ENCODE measurements at regions not wholly inside any gene's neighbourhood (a gene's known extent, or its start where the extent isn't known, plus 50 kb on each side); places are given as distances from the start of the nearest gene placed in this dataset.

DNA sequence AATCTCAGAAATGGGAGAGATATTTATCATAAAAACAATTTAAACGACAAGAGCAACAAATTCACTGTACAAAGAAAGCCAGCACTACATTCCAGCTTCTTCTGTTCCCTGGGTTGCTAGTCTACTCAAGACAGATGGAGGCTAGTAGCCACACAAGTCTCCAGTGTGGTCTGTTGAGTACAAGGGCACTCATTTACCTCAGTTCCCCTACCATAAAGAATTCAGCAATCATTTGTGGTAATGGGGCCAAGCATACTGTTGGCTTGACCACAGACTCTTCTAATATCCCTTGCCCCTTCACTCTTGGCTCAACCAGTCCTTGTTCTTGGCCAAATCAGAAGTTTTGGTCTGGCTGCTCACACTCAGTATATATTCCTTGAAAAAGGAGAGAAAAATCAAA is 212.3 kb downstream of the COX18 start:
- Histone ChIP-seq H3K36me3 (ENCODE audit: control insufficient read depth, insufficient read depth, low read length) (no peaks in the 10 kb centered on the region), H3K4me3 (no peak overlapping the region), H3K9ac (ENCODE audit: insufficient read depth in 1 of 2, low read depth in 2 of 2, low read length in 2 of 2) (no peak overlapping the region), H3K9me1 (ENCODE audit: control insufficient read depth, insufficient read depth, low read length) (no peaks in the 10 kb centered on the region), H4K20me1 (replicated peaks; ENCODE audit: control insufficient read depth, insufficient read depth, low read length) (no peaks in the 10 kb centered on the region), H3K27ac (ENCODE audit: extremely low read depth, low read depth, low read length) (no peak overlapping the region), H3K4me2 (ENCODE audit: insufficient read depth, low read length) (no peak overlapping the region), H3K27me3 (ENCODE audit: control insufficient read depth in 2 of 2, insufficient read depth in 2 of 2, low read length in 2 of 2) (no peaks in the 10 kb centered on the region), H2AFZ (ENCODE audit: low read depth, low read length) (no peak overlapping the region), H3K9me3 (replicated peaks; ENCODE audit: control insufficient read depth, insufficient read depth, low read depth, low read length) (no peaks in the 10 kb centered on the region), H3K79me2 (ENCODE audit: control insufficient read depth, insufficient read depth, low read length) (no peaks in the 10 kb centered on the region), H3K4me1 (replicated peaks in 1 of 2; ENCODE audit: control insufficient read depth in 2 of 2, insufficient read depth in 2 of 2, low read length in 2 of 2) (no peaks in the 10 kb centered on the region)
- ChIA-PET CTCF (ENCODE audit: low intra/inter-chr PET ratio) (no interaction called here), POLR2A (no interaction called here)
- in situ Hi-C loops (cut with MboI) (no loop called here), intact Hi-C loops (cut with micrococcal nuclease) (no loop called here)
- no TSS peak for BruUV-seq (replicated peaks)
- 0% methylated on average over 1 of the region's 1 CpG for WGBS (ENCODE audit: insufficient coverage, low coverage, missing lambda C conversion rate)
- no peak for FAIRE-seq
- no peak for ATAC-seq
- DNase-seq (ENCODE audit: extremely low read depth in 1 of 4, low spot score in 3 of 4): no peak
- TF ChIP-seq E2F3 (CRISPR knock-in tag; IDR thresholded peaks at IDR 0.05): no peak
- TF ChIP-seq POLR2A (conservative IDR thresholded peaks at IDR 0.05): no peak
- TF ChIP-seq CEBPG (CRISPR knock-in tag; IDR thresholded peaks at IDR 0.05): no peak
- TF ChIP-seq CEBPG (tag; conservative IDR thresholded peaks at IDR 0.05 in 1 of 2, IDR thresholded peaks at IDR 0.05 in 1 of 2): no peak
- TF ChIP-seq ZNF431 (CRISPR knock-in tag; IDR thresholded peaks at IDR 0.05): no peak
- TF ChIP-seq SRSF9 (IDR thresholded peaks at IDR 0.05; ENCODE audit: borderline replicate concordance, low read depth, low read length): no peak
- no peak for TF ChIP-seq ZNF384 (IDR thresholded peaks at IDR 0.05; ENCODE audit: low read depth, low read length)
- no peak for TF ChIP-seq LCOR (CRISPR knock-in tag; IDR thresholded peaks at IDR 0.05)
- TF ChIP-seq SMARCE1 (IDR thresholded peaks at IDR 0.05): no peak
- TF ChIP-seq, protein P1, sequence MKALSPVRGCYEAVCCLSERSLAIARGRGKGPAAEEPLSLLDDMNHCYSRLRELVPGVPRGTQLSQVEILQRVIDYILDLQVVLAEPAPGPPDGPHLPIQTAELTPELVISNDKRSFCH (CRISPR knock-in tag; IDR thresholded peaks at IDR 0.05): no peak
- TF ChIP-seq, protein P1 (tag; IDR thresholded peaks at IDR 0.05): no peak
- no peak for TF ChIP-seq NUFIP1 (IDR thresholded peaks at IDR 0.05; ENCODE audit: partially characterized antibody)
- TF ChIP-seq ZNF12 (CRISPR knock-in tag; IDR thresholded peaks at IDR 0.05): no peak
- no peak for TF ChIP-seq ZNF316 (IDR thresholded peaks at IDR 0.05)
- TF ChIP-seq IFI16 (CRISPR knock-in tag; IDR thresholded peaks at IDR 0.05): no peak
- TF ChIP-seq ZNF324 (CRISPR knock-in tag; IDR thresholded peaks at IDR 0.05): no peak
- TF ChIP-seq, protein P2, sequence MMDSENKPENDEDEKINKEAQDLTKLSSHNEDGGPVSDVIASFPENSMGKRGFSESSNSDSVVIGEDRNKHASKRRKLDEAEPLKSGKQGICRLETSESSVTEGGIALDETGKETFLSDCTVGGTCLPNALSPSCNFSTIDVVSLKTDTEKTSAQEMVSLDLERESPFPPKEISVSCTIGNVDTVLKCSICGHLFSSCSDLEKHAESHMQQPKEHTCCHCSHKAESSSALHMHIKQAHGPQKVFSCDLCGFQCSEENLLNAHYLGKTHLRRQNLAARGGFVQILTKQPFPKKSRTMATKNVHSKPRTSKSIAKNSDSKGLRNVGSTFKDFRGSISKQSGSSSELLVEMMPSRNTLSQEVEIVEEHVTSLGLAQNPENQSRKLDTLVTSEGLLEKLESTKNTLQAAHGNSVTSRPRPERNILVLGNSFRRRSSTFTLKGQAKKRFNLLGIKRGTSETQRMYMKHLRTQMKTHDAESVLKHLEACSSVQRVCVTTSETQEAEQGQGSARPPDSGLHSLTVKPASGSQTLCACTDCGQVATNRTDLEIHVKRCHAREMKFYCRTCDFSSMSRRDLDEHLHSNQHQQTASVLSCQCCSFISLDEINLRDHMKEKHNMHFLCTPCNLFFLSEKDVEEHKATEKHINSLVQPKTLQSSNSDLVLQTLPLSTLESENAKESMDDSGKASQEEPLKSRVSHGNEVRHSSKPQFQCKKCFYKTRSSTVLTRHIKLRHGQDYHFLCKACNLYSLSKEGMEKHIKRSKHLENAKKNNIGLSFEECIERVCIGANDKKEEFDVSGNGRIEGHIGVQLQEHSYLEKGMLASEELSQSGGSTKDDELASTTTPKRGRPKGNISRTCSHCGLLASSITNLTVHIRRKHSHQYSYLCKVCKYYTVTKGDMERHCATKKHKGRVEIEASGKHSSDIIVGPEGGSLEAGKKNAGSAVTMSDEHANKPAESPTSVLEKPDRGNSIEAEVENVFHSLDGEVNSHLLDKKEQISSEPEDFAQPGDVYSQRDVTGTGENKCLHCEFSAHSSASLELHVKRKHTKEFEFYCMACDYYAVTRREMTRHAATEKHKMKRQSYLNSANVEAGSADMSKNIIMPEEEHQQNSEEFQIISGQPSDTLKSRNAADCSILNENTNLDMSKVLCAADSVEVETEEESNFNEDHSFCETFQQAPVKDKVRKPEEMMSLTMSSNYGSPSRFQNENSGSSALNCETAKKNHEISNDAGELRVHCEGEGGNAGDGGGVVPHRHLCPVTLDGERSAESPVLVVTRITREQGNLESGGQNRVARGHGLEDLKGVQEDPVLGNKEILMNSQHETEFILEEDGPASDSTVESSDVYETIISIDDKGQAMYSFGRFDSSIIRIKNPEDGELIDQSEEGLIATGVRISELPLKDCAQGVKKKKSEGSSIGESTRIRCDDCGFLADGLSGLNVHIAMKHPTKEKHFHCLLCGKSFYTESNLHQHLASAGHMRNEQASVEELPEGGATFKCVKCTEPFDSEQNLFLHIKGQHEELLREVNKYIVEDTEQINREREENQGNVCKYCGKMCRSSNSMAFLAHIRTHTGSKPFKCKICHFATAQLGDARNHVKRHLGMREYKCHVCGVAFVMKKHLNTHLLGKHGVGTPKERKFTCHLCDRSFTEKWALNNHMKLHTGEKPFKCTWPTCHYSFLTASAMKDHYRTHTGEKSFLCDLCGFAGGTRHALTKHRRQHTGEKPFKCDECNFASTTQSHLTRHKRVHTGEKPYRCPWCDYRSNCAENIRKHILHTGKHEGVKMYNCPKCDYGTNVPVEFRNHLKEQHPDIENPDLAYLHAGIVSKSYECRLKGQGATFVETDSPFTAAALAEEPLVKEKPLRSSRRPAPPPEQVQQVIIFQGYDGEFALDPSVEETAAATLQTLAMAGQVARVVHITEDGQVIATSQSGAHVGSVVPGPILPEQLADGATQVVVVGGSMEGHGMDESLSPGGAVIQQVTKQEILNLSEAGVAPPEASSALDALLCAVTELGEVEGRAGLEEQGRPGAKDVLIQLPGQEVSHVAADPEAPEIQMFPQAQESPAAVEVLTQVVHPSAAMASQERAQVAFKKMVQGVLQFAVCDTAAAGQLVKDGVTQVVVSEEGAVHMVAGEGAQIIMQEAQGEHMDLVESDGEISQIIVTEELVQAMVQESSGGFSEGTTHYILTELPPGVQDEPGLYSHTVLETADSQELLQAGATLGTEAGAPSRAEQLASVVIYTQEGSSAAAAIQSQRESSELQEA (IDR thresholded peaks at IDR 0.05; ENCODE audit: low read depth): no peak
- TF ChIP-seq TCF7L2 (IDR thresholded peaks at IDR 0.05; ENCODE audit: low read depth, low read length): no peak
